Neuronal stem cell (in vitro differentiated cells): ENCODE measurements at regions not wholly inside any gene's neighbourhood (a gene's known extent, or its start where the extent isn't known, plus 50 kb on each side); places are given as distances from the start of the nearest gene placed in this dataset. TPM values are rescaled to one million over a fixed set of nuclear protein-coding genes. Genes with fewer than 3 reads are reported as not detected.

ENCODE experiments used
- DNase-seq: peaks from one replicate; pipeline ENCODE4 v3.0.0-alpha.2; 2013; ENCODE audit warnings: low spot score
- H2AFZ ChIP-seq: one replicate; pipeline ENCODE4 v1.6.1; 2013; ENCODE audit warnings: mild to moderate bottlenecking, low read length, inconsistent platforms
- H2AK5ac ChIP-seq: 2 replicates; pipeline ENCODE4 v1.6.1; 2013; ENCODE audit warnings: low read depth, mild to moderate bottlenecking, inconsistent platforms, low read length, moderate library complexity, mixed read lengths
- H2BK120ac ChIP-seq: 2 replicates; pipeline ENCODE4 v1.6.1; 2013; ENCODE audit warnings: low read depth, mild to moderate bottlenecking, inconsistent platforms, low read length, moderate library complexity, mixed read lengths
- H2BK12ac ChIP-seq: one replicate; pipeline ENCODE4 v1.6.1; 2013; ENCODE audit warnings: low read length, inconsistent platforms
- H2BK15ac ChIP-seq: 2 replicates; pipeline ENCODE4 v1.6.1; 2013; ENCODE audit warnings: mild to moderate bottlenecking, low read length, inconsistent platforms, mixed read lengths
- H2BK5ac ChIP-seq: one replicate; pipeline ENCODE4 v1.6.1; 2013; ENCODE audit warnings: inconsistent platforms, mild to moderate bottlenecking, low read length, moderate library complexity
- H3K14ac ChIP-seq: one replicate; pipeline ENCODE4 v1.6.1; 2013; ENCODE audit warnings: low read length, inconsistent platforms
- H3K18ac ChIP-seq: 2 replicates; pipeline ENCODE4 v1.6.1; 2013; ENCODE audit warnings: low read length, inconsistent platforms
- H3K23ac ChIP-seq: 2 replicates; pipeline ENCODE4 v1.6.1; 2013; ENCODE audit warnings: low read depth, mild to moderate bottlenecking, mixed read lengths, low read length, inconsistent platforms; ENCODE audit not compliant: poor library complexity
- H3K27ac ChIP-seq: replicated peaks from 3 replicates; pipeline ENCODE4 v1.5.1; 2013; ENCODE audit warnings: low read length, inconsistent platforms
- H3K27me3 ChIP-seq, 3 experiments: 2 replicates each; pipeline ENCODE4 v1.6.1; 2013; ENCODE audit warnings: low read length in 3 of 3, mild to moderate bottlenecking in 2 of 3, inconsistent platforms in 1 of 3, low read depth in 1 of 3, mixed read lengths in 1 of 3, moderate library complexity in 1 of 3; ENCODE audit not compliant: control insufficient read depth in 3 of 3, insufficient read depth in 3 of 3
- H3K36me3 ChIP-seq, 2 donors: replicated peaks in 1 of 2; 2 replicates each; pipeline ENCODE4 v1.6.1; 2013; ENCODE audit warnings: low read length in 2 of 2; ENCODE audit not compliant: control insufficient read depth in 2 of 2, insufficient read depth in 2 of 2
- H3K4ac ChIP-seq: 2 replicates; pipeline ENCODE4 v1.6.1; 2013; ENCODE audit warnings: inconsistent platforms, mild to moderate bottlenecking, low read length, moderate library complexity
- H3K4me1 ChIP-seq, 2 donors: 1 replicate in 1 of 2; 2 replicates in 1 of 2; pipeline ENCODE4 v1.6.1; 2013; ENCODE audit warnings: low read length in 2 of 2, low read depth in 1 of 2; ENCODE audit not compliant: control insufficient read depth in 2 of 2, insufficient read depth in 1 of 2
- H3K4me2 ChIP-seq: one replicate; pipeline ENCODE4 v1.6.1; 2013; ENCODE audit warnings: mild to moderate bottlenecking, low read length, inconsistent platforms; ENCODE audit not compliant: insufficient read depth, poor library complexity, severe bottlenecking
- H3K4me3 ChIP-seq, 2 donors: 2 replicates each; pipeline ENCODE4 v1.5.1; 2013; ENCODE audit warnings: low read length in 2 of 2, mild to moderate bottlenecking in 2 of 2, inconsistent platforms in 1 of 2, moderate library complexity in 1 of 2
- H3K79me1 ChIP-seq: one replicate; pipeline ENCODE4 v1.6.1; 2013; ENCODE audit warnings: low read depth, mild to moderate bottlenecking, inconsistent platforms, low read length, moderate library complexity
- H3K9ac ChIP-seq: one replicate; pipeline ENCODE4 v1.6.1; 2013; ENCODE audit warnings: mild to moderate bottlenecking, low read depth, low read length, inconsistent platforms; ENCODE audit not compliant: poor library complexity
- H3K9me3 ChIP-seq, 2 donors: replicated peaks in 1 of 2; 2 replicates each; pipeline versions ENCODE3 to v1.6.1; 2013; ENCODE audit warnings: low read length in 2 of 2, mild to moderate bottlenecking in 2 of 2, inconsistent platforms in 1 of 2, low read depth in 1 of 2, mixed read lengths in 1 of 2, moderate library complexity in 1 of 2; ENCODE audit not compliant: control insufficient read depth in 2 of 2, insufficient read depth in 1 of 2
- H4K8ac ChIP-seq: one replicate; pipeline ENCODE4 v1.6.1; 2013; ENCODE audit warnings: low read depth, mild to moderate bottlenecking, inconsistent platforms, low read length, moderate library complexity
- H4K91ac ChIP-seq: one replicate; pipeline ENCODE4 v1.6.1; 2013; ENCODE audit warnings: low read length, low read depth, mild to moderate bottlenecking, inconsistent platforms; ENCODE audit not compliant: poor library complexity
- WGBS, 2 donors: extraction: QIAGEN DNeasy Blood & Tissue Kit; methylation state at CpG; one replicate each; pipeline ENCODE4 v1.1.7; 2013; ENCODE audit warnings: missing lambda C conversion rate in 2 of 2, mixed read lengths in 1 of 2; ENCODE audit not compliant: insufficient read length in 2 of 2, insufficient replicate concordance in 1 of 2; ENCODE audit errors: extremely low coverage in 2 of 2; 5-methylcytosine and 5-hydroxymethylcytosine counted together
- small RNA-seq: library from polyadenylated mRNA; stranded (forward); fragments of <200 nt; extraction: miRNeasy Mini kit (QIAGEN cat#:217004); gene quantifications from one replicate; pipeline ENCODE3, GENCODE V24; 2013; ENCODE audit not compliant: insufficient read depth

- Histone ChIP-seq H3K4me1 (no peaks in the 10 kb centered on the region), H2BK5ac (no peak overlapping the region), H3K27me3 (no peaks in the 10 kb centered on the region), H3K23ac (no peak overlapping the region), H4K8ac (no peak overlapping the region), H3K9me3 (no peaks in the 10 kb centered on the region), H3K4me2 (no peak overlapping the region), H4K91ac (no peak overlapping the region), H3K18ac (no peak overlapping the region), H3K14ac (no peak overlapping the region), H2BK12ac (no peak overlapping the region), H3K79me1 (no peaks in the 10 kb centered on the region), H3K4me3 (no peak overlapping the region), H2AFZ (no peak overlapping the region), H3K4ac (no peak overlapping the region), H3K27ac (no peak overlapping the region), H2AK5ac (no peak overlapping the region), H2BK15ac (no peak overlapping the region), H3K36me3 (no peaks in the 10 kb centered on the region), H2BK120ac (no peak overlapping the region), H3K9ac (no peak overlapping the region)
- WGBS, 2 donors = 100% methylated on average over 1 of the region's 5 CpGs; no CpG with 5 or more reads in 1 of the 2 donors
- DNase-seq = no peak
Measured at GRCh38 chr12:93323625-93324329, 53.9 kb upstream of the NUDT4 start.

GRCh38 chr12:93325855-93326254 lies 51.9 kb upstream of the NUDT4 start:
- Histone ChIP-seq H3K4ac (no peak overlapping the region), H4K8ac (no peak overlapping the region), H3K79me1 (no peaks in the 10 kb centered on the region), H2BK15ac (no peak overlapping the region), H3K4me1 (no peaks in the 10 kb centered on the region), H3K23ac (no peak overlapping the region), H2BK120ac (no peak overlapping the region), H3K27me3 (no peaks in the 10 kb centered on the region), H3K36me3 (no peaks in the 10 kb centered on the region), H3K9ac (no peak overlapping the region), H2BK5ac (no peak overlapping the region), H3K27ac (no peak overlapping the region), H2AFZ (no peak overlapping the region), H3K4me2 (no peak overlapping the region), H3K14ac (no peak overlapping the region), H2BK12ac (no peak overlapping the region), H3K18ac (no peak overlapping the region), H3K9me3 (no peaks in the 10 kb centered on the region), H4K91ac (no peak overlapping the region), H2AK5ac (no peak overlapping the region), H3K4me3 (no peak overlapping the region)
- WGBS, 2 donors = no CpG with 5 or more reads among the region's 7 CpGs
- DNase-seq = no peak

Small RNA genes lying in the stretch of these regions (small RNA-seq; reads per million reads assigned to genes)
- gene RF00019 (not detected), gene RF00284 (not detected), gene RPL41P5 (not detected)
